ENCODE measurements at regions not wholly inside any gene's neighbourhood (a gene's known extent, or its start where the extent isn't known, plus 50 kb on each side); places are given as distances from the start of the nearest gene placed in this dataset.
"Not testable (repeated sequence)": the region's sequence is repeated elsewhere in the genome, so short reads cannot be mapped to it uniquely, and the experiment has no call there.

GRCh38 chrX:65610481-65610880 is 57.0 kb upstream of the MSN start:
- DNase-seq = no peak

GRCh38 chrX:65610040-65610439 is 57.4 kb upstream of the MSN start:
- no peak for DNase-seq

- DNase-seq = no peak
Measured at GRCh38 chrX:65609237-65609636, 58.2 kb upstream of the MSN start.

- DNase-seq = no peak
Measured at GRCh38 chrX:65608026-65608425, 59.4 kb upstream of the MSN start.

- peak; percentile 11 for DNase-seq
Measured at GRCh38 chrX:65607070-65607742, 60.2 kb upstream of the MSN start.

GRCh38 chrX:65602221-65602560 is 65.3 kb upstream of the MSN start:
- no peak for DNase-seq

GRCh38 chrX:65601530-65602220 is 65.8 kb upstream of the MSN start:
- DNase-seq = peak; percentile 52

- peak; percentile 12 for DNase-seq
Measured at GRCh38 chrX:65601126-65601525, 66.3 kb upstream of the MSN start.

GRCh38 chrX:65600106-65600505 is 65.5 kb upstream of the LAS1L start:
- DNase-seq = no peak

GRCh38 chrX:65598559-65599147 is 64.1 kb upstream of the LAS1L start:
- DNase-seq = no peak

GRCh38 chrX:65596270-65597034 is 61.9 kb upstream of the LAS1L start:
- DNase-seq = peak; percentile 62

- DNase-seq = peak; percentile 93
Measured at GRCh38 chrX:65595460-65595876, 60.9 kb upstream of the LAS1L start.

GRCh38 chrX:65591206-65591605 is 56.6 kb upstream of the LAS1L start:
- no peak for DNase-seq

GRCh38 chrX:65589304-65589703 is 54.7 kb upstream of the LAS1L start:
- DNase-seq = no peak

- DNase-seq = no peak
Measured at GRCh38 chrX:65588795-65589194, 54.2 kb upstream of the LAS1L start.

GRCh38 chrX:65587616-65588526 is 53.3 kb upstream of the LAS1L start:
- no peak for DNase-seq

GRCh38 chrX:65586491-65586890 is 51.9 kb upstream of the LAS1L start:
- DNase-seq = no peak

GRCh38 chrX:65585226-65585625 is 50.6 kb upstream of the LAS1L start:
- not testable (repeated sequence) for DNase-seq
